ENCODE measurements at regions not wholly inside any gene's neighbourhood (a gene's known extent, or its start where the extent isn't known, plus 50 kb on each side); places are given as distances from the start of the nearest gene placed in this dataset.

- no peaks in the 10 kb centered on the region for H3K79me1 ChIP-seq (ENCODE audit: insufficient read depth, low read depth, low read length, poor library complexity, severe bottlenecking)
- H3K23me2 ChIP-seq (ENCODE audit: insufficient read length, low read depth, low read length, poor library complexity, severe bottlenecking): no peaks in the 10 kb centered on the region
- H3K27ac ChIP-seq (ENCODE audit: insufficient read length, low read depth, low read length): no peak overlapping the region
- H2BK120ac ChIP-seq (ENCODE audit: low read depth, low read length, poor library complexity, severe bottlenecking): no peak overlapping the region
- no peak overlapping the region for H3K4ac ChIP-seq (ENCODE audit: low read depth, low read length)
- Mint-ChIP-seq H3K36me3 (ENCODE audit: insufficient read depth in 1 of 3, low read depth in 3 of 3) (no peaks in the 10 kb centered on the region), H3K4me1 (no peaks in the 10 kb centered on the region), H3K9me3 (peaks cover 0 to 4% of the 10 kb centered on the region in 2 experiments; a peak in 1 of 5 replicates), H3K4me3 (no peak overlapping the region), H3K27me3 (ENCODE audit: low read depth) (peaks cover 19% of the 10 kb centered on the region), H3K27ac (no peak overlapping the region)
- H2BK20ac ChIP-seq (ENCODE audit: low read depth, low read length, poor library complexity, severe bottlenecking): no peak overlapping the region
- H3K18ac ChIP-seq (ENCODE audit: insufficient read length, low read depth, low read length): no peak overlapping the region
- no peak overlapping the region for H2AK5ac ChIP-seq (ENCODE audit: insufficient read length, low read length)
- H3K56ac ChIP-seq (ENCODE audit: insufficient read length, low read depth, low read length): no peak overlapping the region
- no peak overlapping the region for H3T11ph ChIP-seq (ENCODE audit: low read length)
- TF ChIP-seq, protein P1, sequence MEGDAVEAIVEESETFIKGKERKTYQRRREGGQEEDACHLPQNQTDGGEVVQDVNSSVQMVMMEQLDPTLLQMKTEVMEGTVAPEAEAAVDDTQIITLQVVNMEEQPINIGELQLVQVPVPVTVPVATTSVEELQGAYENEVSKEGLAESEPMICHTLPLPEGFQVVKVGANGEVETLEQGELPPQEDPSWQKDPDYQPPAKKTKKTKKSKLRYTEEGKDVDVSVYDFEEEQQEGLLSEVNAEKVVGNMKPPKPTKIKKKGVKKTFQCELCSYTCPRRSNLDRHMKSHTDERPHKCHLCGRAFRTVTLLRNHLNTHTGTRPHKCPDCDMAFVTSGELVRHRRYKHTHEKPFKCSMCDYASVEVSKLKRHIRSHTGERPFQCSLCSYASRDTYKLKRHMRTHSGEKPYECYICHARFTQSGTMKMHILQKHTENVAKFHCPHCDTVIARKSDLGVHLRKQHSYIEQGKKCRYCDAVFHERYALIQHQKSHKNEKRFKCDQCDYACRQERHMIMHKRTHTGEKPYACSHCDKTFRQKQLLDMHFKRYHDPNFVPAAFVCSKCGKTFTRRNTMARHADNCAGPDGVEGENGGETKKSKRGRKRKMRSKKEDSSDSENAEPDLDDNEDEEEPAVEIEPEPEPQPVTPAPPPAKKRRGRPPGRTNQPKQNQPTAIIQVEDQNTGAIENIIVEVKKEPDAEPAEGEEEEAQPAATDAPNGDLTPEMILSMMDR (conservative IDR thresholded peaks at IDR 0.05): no peak
- no peak overlapping the region for H3K4me2 ChIP-seq (ENCODE audit: insufficient read depth, insufficient read length, low read length)
- no peak overlapping the region for H3K14ac ChIP-seq (ENCODE audit: insufficient read depth, low read length)
- WGBS (ENCODE audit: extremely low coverage, insufficient read length, low lambda C conversion rate): no CpG with 5 or more reads among the region's 1 CpG
- H4K20me1 ChIP-seq (ENCODE audit: control insufficient read depth, insufficient read depth, insufficient read length): no peaks in the 10 kb centered on the region
- no peak overlapping the region for H2BK12ac ChIP-seq (ENCODE audit: insufficient read length, low read depth, low read length)
- H3K9ac ChIP-seq (ENCODE audit: extremely low read depth, insufficient read length, low read length): no peak overlapping the region
- no peak overlapping the region for H4K5ac ChIP-seq (ENCODE audit: insufficient read length, low read depth, low read length)
- no peaks in the 10 kb centered on the region for H3K4me1 ChIP-seq (ENCODE audit: insufficient read depth, low read length)
- no peak overlapping the region for H4K91ac ChIP-seq (ENCODE audit: insufficient read length, low read depth, low read length)
- DNase-seq: no peak
- no peaks in the 10 kb centered on the region for H3K79me2 ChIP-seq (ENCODE audit: insufficient read depth, low read length)
- no peaks in the 10 kb centered on the region for H3K9me3 ChIP-seq (ENCODE audit: control insufficient read depth, low read depth, low read length)
- no peak overlapping the region for H2BK15ac ChIP-seq (ENCODE audit: low read depth, low read length)
- no peak overlapping the region for H2BK5ac ChIP-seq (ENCODE audit: insufficient read length, low read length)
- no peak overlapping the region for H2AFZ ChIP-seq (ENCODE audit: low read length)
- no peaks in the 10 kb centered on the region for H3K27me3 ChIP-seq (ENCODE audit: insufficient read depth, low read length)
- H4K8ac ChIP-seq (replicated peaks; ENCODE audit: insufficient read length, low read depth, low read length): no peak overlapping the region
- H3K23ac ChIP-seq (ENCODE audit: insufficient read length, low read depth, low read length): no peak overlapping the region
Measured at GRCh38 chr5:130282049-130282448, 377.8 kb downstream of the CHSY3 start.
